NT2/D1 (cell line): ENCODE measurements at regions not wholly inside any gene's neighbourhood (a gene's known extent, or its start where the extent isn't known, plus 50 kb on each side); places are given as distances from the start of the nearest gene placed in this dataset.

Experiments used
- SUZ12 ChIP-seq: IDR thresholded peaks from 2 replicates; pipeline ENCODE4 v1.6.1; 2011; ENCODE audit not compliant: insufficient read length, insufficient read depth; ENCODE audit errors: extremely low read depth
- YY1 ChIP-seq: IDR thresholded peaks from 2 replicates; pipeline ENCODE4 v1.6.1; 2011; ENCODE audit not compliant: insufficient read length, insufficient read depth
- ZNF274 ChIP-seq: IDR thresholded peaks from 2 replicates; pipeline ENCODE4 v1.6.1; 2011; ENCODE audit warnings: mild to moderate bottlenecking, low read depth, low read length

- TF ChIP-seq YY1: no peak
- no peak for TF ChIP-seq ZNF274
- no peak for TF ChIP-seq SUZ12
These were observed 251.6 kb upstream of the PTGER4 start for GRCh38 chr5:40428126-40428525.
